Fibroblast of lung (primary cell): ENCODE measurements at regions not wholly inside any gene's neighbourhood (a gene's known extent, or its start where the extent isn't known, plus 50 kb on each side); places are given as distances from the start of the nearest gene placed in this dataset.

ENCODE experiments used
- CTCF ChIP-seq, 2 donors: IDR thresholded peaks in 1 of 2; conservative IDR thresholded peaks in 1 of 2; 1 replicate in 1 of 2; 2 replicates in 1 of 2; pipeline ENCODE4 v1.5.1; 2011 to 2012; ENCODE audit warnings: low read length in 2 of 2, control low read depth in 1 of 2, inconsistent platforms in 1 of 2, low read depth in 1 of 2, mild to moderate bottlenecking in 1 of 2
- EZH2 ChIP-seq: IDR thresholded peaks from 2 replicates; pipeline ENCODE4 v1.5.1; 2012; ENCODE audit warnings: low read length, control low read depth, mild to moderate bottlenecking; ENCODE audit errors: missing control alignments

- TF ChIP-seq CTCF (conservative IDR thresholded peaks at IDR 0.05 in 1 of 2, IDR thresholded peaks at IDR 0.05 in 1 of 2; ENCODE audit: low read depth in 1 of 2, low read length in 2 of 2) (no peak), EZH2 (no peak)
Observed at GRCh38 chr18:24843123-24843522, 382.7 kb downstream of the HRH4 start.
